ENCODE measurements at regions not wholly inside any gene's neighbourhood (a gene's known extent, or its start where the extent isn't known, plus 50 kb on each side); places are given as distances from the start of the nearest gene placed in this dataset.

DNA sequence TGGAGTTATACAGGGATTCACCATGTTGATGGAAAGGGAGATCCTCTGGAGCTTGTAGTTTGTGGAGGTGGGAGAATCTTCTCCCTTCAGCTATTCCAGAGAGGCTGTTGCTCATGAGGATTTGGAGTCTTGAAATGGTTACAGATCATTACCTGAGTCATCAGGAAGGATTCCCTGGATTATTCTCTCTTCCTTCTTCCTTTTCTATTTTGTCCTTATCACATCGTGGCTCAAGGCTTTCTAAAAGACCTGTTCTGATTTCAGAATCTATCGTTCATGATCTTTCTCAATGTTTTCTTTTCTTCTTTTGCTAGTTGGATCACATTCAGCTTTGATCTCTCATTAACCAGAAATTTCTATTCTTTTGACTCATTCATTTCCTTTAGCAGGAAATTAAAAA lies 196.0 kb downstream of the KLF5 start:
- TF ChIP-seq ZNF565 (CRISPR knock-in tag; conservative IDR thresholded peaks at IDR 0.05; ENCODE audit: low read depth) (no peak), OSR1 (CRISPR knock-in tag; IDR thresholded peaks at IDR 0.05) (no peak), ZFP30 (CRISPR knock-in tag; IDR thresholded peaks at IDR 0.05) (no peak), SNAI2 (CRISPR knock-in tag; IDR thresholded peaks at IDR 0.05) (no peak), TCF4 (CRISPR knock-in tag; IDR thresholded peaks at IDR 0.05; ENCODE audit: borderline replicate concordance) (no peak), CSDC2 (CRISPR knock-in tag; IDR thresholded peaks at IDR 0.05) (no peak)
- no peak; the same call in 2 of the 3 replicates for ATAC-seq

DNA sequence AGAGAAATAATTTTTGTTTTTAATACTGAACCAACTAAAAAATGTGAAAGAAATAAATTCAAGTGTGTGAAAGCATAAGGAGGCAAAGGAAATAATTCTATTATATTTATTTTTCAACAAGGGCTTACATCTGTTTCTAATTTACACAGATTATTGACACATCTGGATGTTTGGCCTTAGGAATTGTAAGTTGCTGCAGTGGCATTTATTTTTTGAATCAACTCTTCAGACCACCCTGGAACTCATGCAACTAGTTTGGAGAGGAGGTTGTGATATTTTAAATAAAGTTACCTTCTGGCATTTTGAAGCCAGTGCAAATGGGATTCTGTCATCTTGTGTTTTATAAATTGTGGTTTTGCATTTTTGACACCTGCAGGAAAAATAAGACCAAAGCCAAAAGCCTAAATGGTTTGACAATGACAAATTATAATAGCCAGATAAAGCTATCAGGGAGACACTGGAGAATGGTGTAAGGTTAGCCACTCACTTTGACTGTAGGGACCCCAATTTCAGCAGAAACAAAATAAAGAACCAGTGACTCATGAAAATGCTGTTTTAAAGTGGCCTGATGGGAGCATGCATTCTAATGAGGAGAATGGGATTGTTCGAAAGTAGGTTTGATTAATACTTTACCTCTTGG lies 192.9 kb downstream of the KLF5 start:
- no peak for ATAC-seq
- TF ChIP-seq SNAI2 (CRISPR knock-in tag; IDR thresholded peaks at IDR 0.05) (no peak), ZC3H10 (CRISPR knock-in tag; IDR thresholded peaks at IDR 0.05) (no peak), ZNF70 (CRISPR knock-in tag; IDR thresholded peaks at IDR 0.05) (no peak), CSDC2 (CRISPR knock-in tag; IDR thresholded peaks at IDR 0.05) (no peak), ARNTL (CRISPR knock-in tag; IDR thresholded peaks at IDR 0.05; ENCODE audit: borderline replicate concordance, low read depth) (no peak), ZFP30 (CRISPR knock-in tag; IDR thresholded peaks at IDR 0.05) (no peak), RARB (CRISPR knock-in tag; IDR thresholded peaks at IDR 0.05) (no peak), ZFP3 (CRISPR knock-in tag; IDR thresholded peaks at IDR 0.05) (no peak), GLIS3 (CRISPR knock-in tag; IDR thresholded peaks at IDR 0.05) (no peak), TCF4 (CRISPR knock-in tag; IDR thresholded peaks at IDR 0.05; ENCODE audit: borderline replicate concordance) (no peak), ZNF8 (CRISPR knock-in tag; IDR thresholded peaks at IDR 0.05) (no peak)
- TF ChIP-seq, protein P1, sequence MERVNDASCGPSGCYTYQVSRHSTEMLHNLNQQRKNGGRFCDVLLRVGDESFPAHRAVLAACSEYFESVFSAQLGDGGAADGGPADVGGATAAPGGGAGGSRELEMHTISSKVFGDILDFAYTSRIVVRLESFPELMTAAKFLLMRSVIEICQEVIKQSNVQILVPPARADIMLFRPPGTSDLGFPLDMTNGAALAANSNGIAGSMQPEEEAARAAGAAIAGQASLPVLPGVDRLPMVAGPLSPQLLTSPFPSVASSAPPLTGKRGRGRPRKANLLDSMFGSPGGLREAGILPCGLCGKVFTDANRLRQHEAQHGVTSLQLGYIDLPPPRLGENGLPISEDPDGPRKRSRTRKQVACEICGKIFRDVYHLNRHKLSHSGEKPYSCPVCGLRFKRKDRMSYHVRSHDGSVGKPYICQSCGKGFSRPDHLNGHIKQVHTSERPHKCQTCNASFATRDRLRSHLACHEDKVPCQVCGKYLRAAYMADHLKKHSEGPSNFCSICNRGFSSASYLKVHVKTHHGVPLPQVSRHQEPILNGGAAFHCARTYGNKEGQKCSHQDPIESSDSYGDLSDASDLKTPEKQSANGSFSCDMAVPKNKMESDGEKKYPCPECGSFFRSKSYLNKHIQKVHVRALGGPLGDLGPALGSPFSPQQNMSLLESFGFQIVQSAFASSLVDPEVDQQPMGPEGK (CRISPR knock-in tag; IDR thresholded peaks at IDR 0.05; ENCODE audit: borderline replicate concordance) = no peak
- TF ChIP-seq, protein P2, sequence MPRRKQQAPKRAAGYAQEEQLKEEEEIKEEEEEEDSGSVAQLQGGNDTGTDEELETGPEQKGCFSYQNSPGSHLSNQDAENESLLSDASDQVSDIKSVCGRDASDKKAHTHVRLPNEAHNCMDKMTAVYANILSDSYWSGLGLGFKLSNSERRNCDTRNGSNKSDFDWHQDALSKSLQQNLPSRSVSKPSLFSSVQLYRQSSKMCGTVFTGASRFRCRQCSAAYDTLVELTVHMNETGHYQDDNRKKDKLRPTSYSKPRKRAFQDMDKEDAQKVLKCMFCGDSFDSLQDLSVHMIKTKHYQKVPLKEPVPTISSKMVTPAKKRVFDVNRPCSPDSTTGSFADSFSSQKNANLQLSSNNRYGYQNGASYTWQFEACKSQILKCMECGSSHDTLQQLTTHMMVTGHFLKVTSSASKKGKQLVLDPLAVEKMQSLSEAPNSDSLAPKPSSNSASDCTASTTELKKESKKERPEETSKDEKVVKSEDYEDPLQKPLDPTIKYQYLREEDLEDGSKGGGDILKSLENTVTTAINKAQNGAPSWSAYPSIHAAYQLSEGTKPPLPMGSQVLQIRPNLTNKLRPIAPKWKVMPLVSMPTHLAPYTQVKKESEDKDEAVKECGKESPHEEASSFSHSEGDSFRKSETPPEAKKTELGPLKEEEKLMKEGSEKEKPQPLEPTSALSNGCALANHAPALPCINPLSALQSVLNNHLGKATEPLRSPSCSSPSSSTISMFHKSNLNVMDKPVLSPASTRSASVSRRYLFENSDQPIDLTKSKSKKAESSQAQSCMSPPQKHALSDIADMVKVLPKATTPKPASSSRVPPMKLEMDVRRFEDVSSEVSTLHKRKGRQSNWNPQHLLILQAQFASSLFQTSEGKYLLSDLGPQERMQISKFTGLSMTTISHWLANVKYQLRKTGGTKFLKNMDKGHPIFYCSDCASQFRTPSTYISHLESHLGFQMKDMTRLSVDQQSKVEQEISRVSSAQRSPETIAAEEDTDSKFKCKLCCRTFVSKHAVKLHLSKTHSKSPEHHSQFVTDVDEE (CRISPR knock-in tag; IDR thresholded peaks at IDR 0.05) = no peak
- TF ChIP-seq, protein P3, sequence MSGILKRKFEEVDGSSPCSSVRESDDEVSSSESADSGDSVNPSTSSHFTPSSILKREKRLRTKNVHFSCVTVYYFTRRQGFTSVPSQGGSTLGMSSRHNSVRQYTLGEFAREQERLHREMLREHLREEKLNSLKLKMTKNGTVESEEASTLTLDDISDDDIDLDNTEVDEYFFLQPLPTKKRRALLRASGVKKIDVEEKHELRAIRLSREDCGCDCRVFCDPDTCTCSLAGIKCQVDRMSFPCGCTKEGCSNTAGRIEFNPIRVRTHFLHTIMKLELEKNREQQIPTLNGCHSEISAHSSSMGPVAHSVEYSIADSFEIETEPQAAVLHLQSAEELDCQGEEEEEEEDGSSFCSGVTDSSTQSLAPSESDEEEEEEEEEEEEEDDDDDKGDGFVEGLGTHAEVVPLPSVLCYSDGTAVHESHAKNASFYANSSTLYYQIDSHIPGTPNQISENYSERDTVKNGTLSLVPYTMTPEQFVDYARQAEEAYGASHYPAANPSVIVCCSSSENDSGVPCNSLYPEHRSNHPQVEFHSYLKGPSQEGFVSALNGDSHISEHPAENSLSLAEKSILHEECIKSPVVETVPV (CRISPR knock-in tag; IDR thresholded peaks at IDR 0.05) = no peak
- TF ChIP-seq, protein P4, sequence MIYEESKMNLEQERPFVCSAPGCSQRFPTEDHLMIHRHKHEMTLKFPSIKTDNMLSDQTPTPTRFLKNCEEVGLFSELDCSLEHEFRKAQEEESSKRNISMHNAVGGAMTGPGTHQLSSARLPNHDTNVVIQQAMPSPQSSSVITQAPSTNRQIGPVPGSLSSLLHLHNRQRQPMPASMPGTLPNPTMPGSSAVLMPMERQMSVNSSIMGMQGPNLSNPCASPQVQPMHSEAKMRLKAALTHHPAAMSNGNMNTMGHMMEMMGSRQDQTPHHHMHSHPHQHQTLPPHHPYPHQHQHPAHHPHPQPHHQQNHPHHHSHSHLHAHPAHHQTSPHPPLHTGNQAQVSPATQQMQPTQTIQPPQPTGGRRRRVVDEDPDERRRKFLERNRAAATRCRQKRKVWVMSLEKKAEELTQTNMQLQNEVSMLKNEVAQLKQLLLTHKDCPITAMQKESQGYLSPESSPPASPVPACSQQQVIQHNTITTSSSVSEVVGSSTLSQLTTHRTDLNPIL (CRISPR knock-in tag; IDR thresholded peaks at IDR 0.05; ENCODE audit: low read depth) = no peak

DNA sequence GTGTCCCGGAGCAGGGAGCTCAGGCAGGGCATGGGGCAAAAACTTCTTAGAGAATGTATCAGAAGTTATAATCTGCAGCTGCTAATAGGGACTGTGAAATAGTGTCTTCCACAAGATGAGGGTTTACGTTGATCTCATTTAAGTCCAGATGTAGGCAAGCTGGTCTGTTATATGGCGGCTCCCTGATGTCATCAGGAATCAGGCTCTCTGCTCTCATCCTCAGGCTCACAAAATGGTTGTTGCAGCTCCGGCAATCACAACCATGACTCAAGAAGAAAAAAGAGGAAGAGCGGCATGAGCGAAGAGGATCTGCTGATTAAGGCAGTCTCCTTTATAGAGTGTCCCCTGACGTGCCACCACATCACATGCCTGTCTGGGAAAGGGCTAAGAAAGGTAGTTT lies 191.3 kb downstream of the KLF5 start:
- no peak for TF ChIP-seq SNAI2 (CRISPR knock-in tag; IDR thresholded peaks at IDR 0.05)
- no peak for ATAC-seq

DNA sequence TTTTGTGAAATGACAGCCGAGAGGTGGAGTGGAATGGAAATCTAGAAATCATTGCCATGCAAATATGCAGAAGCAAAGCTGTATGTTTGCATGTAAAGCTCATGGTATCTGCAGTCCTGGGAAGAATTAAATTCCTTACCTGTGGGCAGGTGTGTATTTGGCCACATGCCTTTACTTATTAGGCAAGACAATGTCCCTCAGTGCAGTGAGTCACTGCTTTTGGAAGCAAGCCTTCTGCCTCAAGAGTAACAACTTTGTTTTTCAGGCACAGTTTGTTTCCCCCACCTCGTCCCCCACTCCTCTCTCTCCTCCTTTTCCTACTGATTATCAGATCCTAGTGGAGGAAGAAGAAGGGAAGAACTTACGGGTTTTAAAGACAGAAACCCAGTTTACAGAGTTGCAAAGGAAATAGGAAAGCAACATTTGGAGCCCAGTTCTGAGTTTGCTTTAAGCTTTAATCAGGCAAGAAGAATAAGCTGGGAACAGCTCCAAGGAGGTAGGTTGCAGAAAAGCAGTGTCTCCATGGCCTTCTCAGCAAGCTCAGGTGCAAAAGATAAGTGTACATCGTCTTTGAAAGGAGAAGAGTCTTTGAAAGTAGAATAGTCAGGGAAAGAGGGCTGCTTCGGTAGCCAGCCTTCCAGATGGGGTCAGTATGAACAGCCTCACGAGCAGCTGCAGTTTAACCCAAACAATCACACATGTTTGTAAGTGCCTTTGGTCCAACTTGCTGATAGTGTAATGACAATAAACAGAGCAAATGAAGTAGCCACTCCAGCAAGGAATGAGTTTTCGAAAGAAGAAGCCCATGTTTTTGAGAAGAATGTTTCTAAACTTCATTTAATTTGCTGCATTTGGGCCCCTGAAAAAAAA lies 190.1 kb downstream of the KLF5 start:
- ATAC-seq = peak; percentile 44; the same call in 1 of the 3 replicates
- peak; percentile 33; the same call in 1 of the 2 replicates for TF ChIP-seq TCF4 (CRISPR knock-in tag; IDR thresholded peaks at IDR 0.05; ENCODE audit: borderline replicate concordance)
- TF ChIP-seq ARNTL (CRISPR knock-in tag; IDR thresholded peaks at IDR 0.05; ENCODE audit: borderline replicate concordance, low read depth) = no peak
